IPS-15b (cell line): ENCODE measurements at regions not wholly inside any gene's neighbourhood (a gene's known extent, or its start where the extent isn't known, plus 50 kb on each side); places are given as distances from the start of the nearest gene placed in this dataset.
"Not testable (repeated sequence)": the region's sequence is repeated elsewhere in the genome, so short reads cannot be mapped to it uniquely, and the experiment has no call there.

ENCODE experiments used
- H3K27me3 ChIP-seq: one replicate; pipeline ENCODE4 v1.6.1; 2013; ENCODE audit warnings: low read length; ENCODE audit not compliant: control insufficient read depth, insufficient read depth
- H3K36me3 ChIP-seq: one replicate; pipeline ENCODE4 v1.6.1; 2013; ENCODE audit warnings: low read length; ENCODE audit not compliant: control insufficient read depth, insufficient read depth
- H3K4me1 ChIP-seq: one replicate; pipeline ENCODE4 v1.6.1; 2013; ENCODE audit warnings: mild to moderate bottlenecking, low read length; ENCODE audit not compliant: control insufficient read depth, insufficient read depth
- H3K4me3 ChIP-seq: one replicate; pipeline ENCODE4 v1.5.1; 2013; ENCODE audit warnings: low read depth, low read length
- H3K9ac ChIP-seq: one replicate; pipeline ENCODE4 v1.6.1; 2013; ENCODE audit warnings: low read depth, mild to moderate bottlenecking, low read length
- H3K9me3 ChIP-seq: one replicate; pipeline ENCODE4 v1.6.1; 2013; ENCODE audit warnings: mild to moderate bottlenecking, low read length; ENCODE audit not compliant: control insufficient read depth, insufficient read depth

DNA sequence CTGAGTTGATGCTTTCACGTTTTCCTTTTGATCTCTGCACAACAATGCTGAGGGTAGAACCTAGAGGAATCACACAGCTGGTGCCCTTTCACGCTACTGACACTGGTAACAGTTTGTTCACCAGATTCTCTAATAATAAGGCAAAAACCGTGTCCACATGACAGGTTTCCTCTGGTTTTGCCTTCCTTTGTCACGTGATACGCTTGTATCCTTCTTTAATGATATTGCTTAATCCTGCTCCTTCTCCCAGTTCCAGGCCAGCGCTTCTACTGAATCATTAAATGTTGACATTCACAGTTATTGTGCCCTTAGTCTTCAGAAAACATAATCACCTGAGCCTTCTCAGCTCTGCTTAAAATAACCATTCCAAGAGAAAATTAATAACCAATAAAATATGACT is 978.2 kb upstream of the NCAM2 start:
- no peaks in the 10 kb centered on the region for H3K36me3 ChIP-seq
- no peaks in the 10 kb centered on the region for H3K27me3 ChIP-seq
- no peaks in the 10 kb centered on the region for H3K9me3 ChIP-seq
- H3K9ac ChIP-seq: no peak overlapping the region
- no peak overlapping the region for H3K4me3 ChIP-seq
- peaks cover 13% of the 10 kb centered on the region for H3K4me1 ChIP-seq

DNA sequence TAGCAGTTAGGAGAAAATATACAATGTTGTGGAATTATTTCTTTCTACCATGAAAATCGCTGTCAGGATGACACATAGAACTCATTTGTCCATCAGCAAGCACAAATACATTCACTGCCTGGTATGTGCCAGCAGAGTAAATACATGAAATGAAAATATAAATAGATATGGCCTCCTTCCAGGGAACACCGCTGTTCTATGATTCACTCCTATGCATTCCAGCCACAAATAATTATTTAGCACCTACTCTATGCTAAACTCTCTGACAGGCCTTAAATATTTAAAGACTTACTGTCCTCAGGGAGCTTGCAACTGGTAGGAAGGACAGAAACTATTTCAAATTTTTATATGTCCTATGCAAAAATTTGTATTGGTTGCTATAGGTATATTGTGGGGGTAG is 975.0 kb upstream of the NCAM2 start:
- Histone ChIP-seq H3K4me3 (no peak overlapping the region), H3K9ac (no peak overlapping the region), H3K27me3 (no peaks in the 10 kb centered on the region), H3K9me3 (no peaks in the 10 kb centered on the region), H3K4me1 (no peaks in the 10 kb centered on the region), H3K36me3 (no peaks in the 10 kb centered on the region)

DNA sequence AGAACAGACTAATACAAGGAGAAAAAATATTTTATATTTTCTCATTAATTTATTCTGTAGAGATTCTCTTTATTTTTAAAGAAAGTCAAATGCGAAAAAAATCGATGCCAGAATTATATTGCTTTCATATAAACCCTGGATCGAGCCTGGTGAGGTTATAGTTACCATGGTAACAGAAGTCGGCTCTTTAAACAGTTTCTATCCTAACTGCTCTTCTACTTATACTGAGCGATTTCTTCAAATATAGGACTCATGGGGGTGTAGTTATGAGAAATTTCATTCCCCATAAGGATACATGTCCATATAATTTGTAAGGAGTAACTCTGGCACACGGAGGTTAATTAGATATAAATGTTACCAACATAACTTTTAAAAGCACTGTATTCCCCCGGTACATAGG is 973.5 kb upstream of the NCAM2 start:
- H3K4me1 ChIP-seq: no peaks in the 10 kb centered on the region
- H3K9ac ChIP-seq: no peak overlapping the region
- no peaks in the 10 kb centered on the region for H3K27me3 ChIP-seq
- H3K4me3 ChIP-seq: no peak overlapping the region
- H3K36me3 ChIP-seq: no peaks in the 10 kb centered on the region
- no peaks in the 10 kb centered on the region for H3K9me3 ChIP-seq

- H3K36me3 ChIP-seq: no peaks in the 10 kb centered on the region
- H3K4me3 ChIP-seq: no peak overlapping the region
- H3K9ac ChIP-seq: no peak overlapping the region
Measured at GRCh38 chr21:20026543-20026942, 971.7 kb upstream of the NCAM2 start.

GRCh38 chr21:20030390-20030789 is 967.8 kb upstream of the NCAM2 start:
- Histone ChIP-seq H3K36me3 (no peaks in the 10 kb centered on the region), H3K9ac (no peak overlapping the region), H3K4me1 (no peaks in the 10 kb centered on the region), H3K9me3 (no peaks in the 10 kb centered on the region), H3K27me3 (no peaks in the 10 kb centered on the region), H3K4me3 (no peak overlapping the region)

More at GRCh38 chr21:20026543-20026942, 971.7 kb upstream of the NCAM2 start:
- Histone ChIP-seq H3K9me3 (no peaks in the 10 kb centered on the region), H3K4me1 (no peaks in the 10 kb centered on the region), H3K27me3 (no peaks in the 10 kb centered on the region)

DNA sequence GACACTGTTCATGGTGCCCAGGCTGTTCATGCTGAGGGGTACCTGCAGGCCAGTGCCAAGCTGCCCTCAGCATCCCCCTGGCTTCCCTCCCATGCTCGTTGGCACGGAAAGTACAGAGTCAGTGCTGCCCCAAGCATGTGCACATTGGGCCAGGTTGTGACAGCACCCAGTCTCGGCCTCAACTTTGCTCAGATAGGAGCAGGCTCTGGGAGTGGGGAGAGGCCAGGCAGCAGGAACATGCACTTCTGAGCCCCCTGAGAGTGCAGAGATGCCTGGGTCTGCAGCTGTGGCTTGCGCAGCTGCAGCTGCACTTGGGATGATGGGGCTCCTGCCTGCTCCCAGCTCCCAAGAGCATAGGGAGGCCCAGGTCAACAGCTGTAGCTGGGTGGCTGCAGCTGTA is 966.4 kb upstream of the NCAM2 start:
- Histone ChIP-seq H3K36me3 (no peaks in the 10 kb centered on the region), H3K9me3 (no peaks in the 10 kb centered on the region), H3K4me1 (no peaks in the 10 kb centered on the region), H3K4me3 (no peak overlapping the region), H3K9ac (no peak overlapping the region), H3K27me3 (no peaks in the 10 kb centered on the region)

- no peaks in the 10 kb centered on the region for H3K9me3 ChIP-seq
- H3K27me3 ChIP-seq: no peaks in the 10 kb centered on the region
- H3K4me3 ChIP-seq: no peak overlapping the region
Measured at GRCh38 chr21:20040768-20041167, 957.4 kb upstream of the NCAM2 start.

DNA sequence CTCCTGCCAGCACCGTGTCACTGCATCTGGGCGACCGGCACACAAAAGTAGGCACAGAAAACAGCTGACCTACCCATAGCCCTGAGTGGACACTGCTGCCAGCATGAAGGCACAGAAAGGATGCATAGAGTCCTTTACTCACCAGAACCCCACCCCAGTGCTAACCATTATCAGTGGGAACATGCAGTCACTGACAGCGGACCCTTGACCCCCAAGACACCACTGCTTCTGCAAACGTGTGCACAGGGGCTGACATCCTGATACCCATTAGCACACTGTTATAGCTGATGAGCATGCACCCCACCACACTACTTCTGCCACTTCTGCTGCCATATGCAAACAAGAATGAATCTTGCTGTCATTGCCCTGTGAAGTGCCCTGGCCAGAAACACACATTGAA is 953.0 kb upstream of the NCAM2 start:
- H3K9ac ChIP-seq: no peak overlapping the region
- H3K4me3 ChIP-seq: no peak overlapping the region
- peaks cover 2% of the 10 kb centered on the region for H3K4me1 ChIP-seq
- H3K27me3 ChIP-seq: no peaks in the 10 kb centered on the region
- no peaks in the 10 kb centered on the region for H3K9me3 ChIP-seq
- H3K36me3 ChIP-seq: no peaks in the 10 kb centered on the region

More at GRCh38 chr21:20040768-20041167, 957.4 kb upstream of the NCAM2 start:
- peaks cover 2% of the 10 kb centered on the region for H3K4me1 ChIP-seq
- no peaks in the 10 kb centered on the region for H3K36me3 ChIP-seq
- no peak overlapping the region for H3K9ac ChIP-seq

- not testable (repeated sequence) for H3K36me3 ChIP-seq, H3K27me3 ChIP-seq, H3K4me1 ChIP-seq, H3K4me3 ChIP-seq, H3K9me3 ChIP-seq, H3K9ac ChIP-seq
Measured at GRCh38 chr21:20048130-20048837, 949.9 kb upstream of the NCAM2 start.

DNA sequence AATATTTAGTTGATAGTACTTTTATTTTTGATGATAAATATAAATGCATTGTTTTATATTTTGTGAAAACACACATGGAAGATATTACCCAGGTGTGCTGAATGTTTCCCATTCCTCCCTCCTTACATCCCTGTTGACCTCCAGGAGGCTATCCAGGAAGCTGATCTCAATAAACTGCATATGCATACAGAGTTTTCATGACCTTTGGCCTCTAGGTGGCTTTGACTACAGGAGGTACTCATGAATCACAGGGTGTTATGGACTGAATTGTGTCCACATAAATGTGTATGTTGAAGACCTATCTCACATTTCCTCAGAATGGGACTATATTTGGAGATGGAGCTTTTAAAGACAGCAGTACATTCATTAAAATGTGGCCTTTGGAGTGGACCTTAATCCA is 914.9 kb upstream of the NCAM2 start:
- Histone ChIP-seq H3K27me3 (no peaks in the 10 kb centered on the region), H3K9me3 (no peaks in the 10 kb centered on the region), H3K4me1 (no peaks in the 10 kb centered on the region), H3K36me3 (no peaks in the 10 kb centered on the region), H3K9ac (no peak overlapping the region), H3K4me3 (no peak overlapping the region)

- Histone ChIP-seq H3K27me3 (no peaks in the 10 kb centered on the region), H3K36me3 (no peaks in the 10 kb centered on the region), H3K4me3 (no peak overlapping the region), H3K9me3 (no peaks in the 10 kb centered on the region), H3K9ac (no peak overlapping the region), H3K4me1 (no peaks in the 10 kb centered on the region)
Measured at GRCh38 chr21:20083925-20084324, 914.3 kb upstream of the NCAM2 start.

GRCh38 chr21:20086508-20086907 is 911.7 kb upstream of the NCAM2 start:
- H3K36me3 ChIP-seq: no peaks in the 10 kb centered on the region
- no peaks in the 10 kb centered on the region for H3K9me3 ChIP-seq
- H3K9ac ChIP-seq: no peak overlapping the region
- H3K4me1 ChIP-seq: no peaks in the 10 kb centered on the region
- no peak overlapping the region for H3K4me3 ChIP-seq
- H3K27me3 ChIP-seq: no peaks in the 10 kb centered on the region
